NCI-H1092 treated with DMSO at 0.1 percent for 48 hours (cell line): ENCODE measurements at regions not wholly inside any gene's neighbourhood (a gene's known extent, or its start where the extent isn't known, plus 50 kb on each side); places are given as distances from the start of the nearest gene placed in this dataset.
"Not testable (repeated sequence)": the region's sequence is repeated elsewhere in the genome, so short reads cannot be mapped to it uniquely, and the experiment has no call there.

Experiments
- DNase-seq: peaks from one replicate; lab custom pipeline; 2025; lab: John Stamatoyannopoulos, UW

DNA sequence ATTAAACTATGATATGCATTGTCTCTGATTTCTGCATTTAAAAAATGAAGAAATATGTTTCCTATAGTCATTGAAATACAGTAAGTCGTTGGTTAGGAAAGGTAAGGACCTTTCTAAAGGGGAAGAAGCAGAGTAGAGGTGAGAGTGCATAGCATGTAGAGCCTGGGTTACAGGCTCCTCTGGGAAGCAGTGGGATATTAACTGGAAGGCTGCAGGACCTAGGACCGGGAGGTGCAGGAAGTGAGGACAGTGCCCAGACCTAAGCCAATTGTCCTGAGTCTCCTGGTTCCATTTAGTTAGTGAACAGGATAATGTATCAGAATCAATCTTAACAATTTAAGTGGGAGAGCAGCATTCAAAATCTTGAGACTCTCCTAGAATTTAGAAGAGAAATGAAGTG lies 237.1 kb upstream of the NUDT6 start:
- DNase-seq: no peak

DNA sequence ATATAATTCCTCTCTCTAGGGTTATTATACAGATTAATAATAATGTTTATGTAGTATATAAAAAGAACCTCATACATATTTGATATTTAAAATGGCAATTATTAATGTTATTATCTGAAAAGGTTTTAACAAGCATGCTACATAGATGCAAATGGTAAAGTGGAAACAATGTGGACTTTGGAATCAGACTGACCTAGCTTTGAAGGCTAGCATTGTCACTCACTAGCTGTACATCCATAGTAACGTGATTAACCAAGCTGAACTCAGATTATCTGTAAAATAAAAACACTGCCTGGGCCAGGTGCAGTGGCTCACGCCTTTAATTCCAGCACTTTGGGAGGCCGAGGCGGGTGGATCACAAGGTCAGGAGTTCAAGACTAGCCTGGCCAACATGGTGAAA lies 233.7 kb upstream of the SPRY1 start:
- DNase-seq: no peak

DNA sequence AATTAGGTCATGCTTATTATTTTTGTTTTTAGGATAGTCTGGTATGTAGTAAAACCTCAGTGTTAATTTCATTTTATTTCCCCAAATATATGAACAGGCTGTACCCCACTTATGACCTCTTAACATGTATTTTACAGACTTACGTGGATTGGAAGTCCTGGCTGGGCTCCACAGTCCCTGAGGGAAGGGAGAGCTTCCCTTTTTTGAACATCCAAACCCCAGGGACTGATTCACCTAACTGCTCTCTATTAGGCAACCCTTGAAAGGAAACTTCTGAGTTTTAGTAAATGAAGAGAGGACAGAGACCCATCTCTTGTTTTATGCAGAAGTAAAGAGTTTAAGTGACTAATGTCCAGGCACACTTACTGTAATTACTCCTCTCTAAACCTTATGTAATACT lies 233.1 kb upstream of the SPRY1 start:
- DNase-seq: no peak

DNA sequence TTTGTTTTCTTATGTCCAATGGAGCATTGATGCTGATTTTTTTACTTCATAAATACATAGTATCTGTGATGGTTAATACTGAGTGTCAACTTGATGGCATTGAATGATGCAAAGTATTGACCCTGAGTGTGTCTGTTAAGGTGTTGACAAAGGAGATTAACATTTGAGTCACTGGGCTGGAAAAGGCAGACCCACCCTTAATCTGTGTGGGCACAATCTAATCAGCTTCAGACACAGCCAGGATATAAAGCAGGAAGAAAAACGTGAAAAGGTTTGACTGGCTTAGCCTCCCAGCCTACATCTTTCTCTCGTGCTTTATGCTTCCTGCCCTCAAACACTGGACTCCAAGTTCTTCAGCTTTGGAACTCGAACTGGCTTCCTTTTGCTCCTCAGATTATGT lies 230.6 kb upstream of the SPRY1 start:
- DNase-seq: no peak

DNA sequence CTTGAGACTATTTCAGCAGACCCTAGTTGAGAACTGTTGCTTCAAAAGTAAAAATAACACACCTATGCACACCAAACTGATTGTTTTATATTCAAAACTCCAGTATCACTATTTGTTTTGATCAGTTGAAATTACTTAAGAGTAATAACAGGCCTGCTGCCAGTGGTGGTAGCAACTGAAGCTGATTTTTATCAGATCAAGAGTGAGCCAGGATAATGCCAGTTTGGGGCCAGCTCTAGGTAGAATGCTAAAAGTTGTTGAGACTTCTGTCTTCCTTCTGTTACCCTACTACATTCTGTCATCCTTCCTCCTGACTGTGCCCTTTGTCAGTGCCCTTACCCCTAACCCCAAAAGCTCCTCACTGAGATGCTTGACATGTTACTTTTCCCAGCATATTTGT lies 228.7 kb upstream of the SPRY1 start:
- DNase-seq: no peak

DNA sequence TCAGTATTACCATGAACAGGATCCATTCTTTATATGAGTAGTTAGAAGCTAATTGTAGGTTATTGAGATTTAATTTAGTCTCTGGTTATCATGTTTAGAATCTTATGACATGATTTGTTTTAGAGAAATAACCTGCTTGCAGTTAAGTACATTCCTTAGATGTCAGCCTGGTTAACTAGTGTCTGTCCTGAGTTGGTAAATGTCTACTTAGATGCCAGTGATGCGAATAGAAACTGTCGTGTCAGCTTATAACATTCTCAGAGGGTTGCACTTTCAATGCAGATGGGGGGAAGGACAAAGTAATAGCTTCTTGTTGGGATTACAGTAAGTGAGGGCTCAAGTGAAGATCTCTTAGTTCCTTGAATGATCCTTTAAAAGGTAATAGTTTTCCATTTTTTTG lies 227.8 kb upstream of the SPRY1 start:
- no peak for DNase-seq

DNA sequence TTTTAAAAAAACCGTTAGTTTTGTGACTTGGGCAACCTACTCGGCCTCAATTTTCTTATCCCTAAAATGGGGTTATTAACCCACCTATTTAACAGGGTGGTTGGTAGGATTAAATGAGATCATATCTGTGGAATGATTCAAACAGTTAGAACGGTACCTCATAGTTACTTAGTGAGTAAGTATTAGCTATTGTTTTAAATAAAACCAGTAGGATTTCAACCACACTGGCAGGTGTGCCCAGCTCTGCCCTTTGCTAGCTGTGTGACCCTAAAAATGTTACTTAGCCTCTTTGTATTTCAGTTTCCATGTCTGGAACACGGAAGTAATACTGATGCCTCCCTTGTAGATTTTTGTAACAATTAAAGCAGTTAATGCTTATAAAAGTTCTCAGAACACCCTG lies 225.8 kb upstream of the SPRY1 start:
- no peak for DNase-seq

DNA sequence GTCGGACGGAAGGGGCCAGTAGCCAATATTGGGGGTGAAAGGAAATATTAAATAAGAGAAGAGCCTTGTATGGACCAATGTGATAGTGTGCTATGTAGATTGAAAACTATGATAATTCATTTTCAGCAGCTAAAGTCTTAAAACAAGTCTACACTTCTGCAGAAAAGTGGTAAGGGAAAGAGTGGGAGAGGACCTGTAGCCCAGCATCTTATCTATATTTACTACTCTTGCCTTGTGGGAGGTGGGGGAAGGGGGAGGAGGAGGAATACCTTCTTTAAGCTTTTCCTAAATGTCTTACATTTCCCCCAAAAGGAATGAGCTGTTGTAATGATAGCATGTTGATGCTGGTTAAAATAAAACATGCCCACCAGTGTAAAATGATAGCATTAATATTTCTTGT lies 220.0 kb upstream of the SPRY1 start:
- no peak for DNase-seq

DNA sequence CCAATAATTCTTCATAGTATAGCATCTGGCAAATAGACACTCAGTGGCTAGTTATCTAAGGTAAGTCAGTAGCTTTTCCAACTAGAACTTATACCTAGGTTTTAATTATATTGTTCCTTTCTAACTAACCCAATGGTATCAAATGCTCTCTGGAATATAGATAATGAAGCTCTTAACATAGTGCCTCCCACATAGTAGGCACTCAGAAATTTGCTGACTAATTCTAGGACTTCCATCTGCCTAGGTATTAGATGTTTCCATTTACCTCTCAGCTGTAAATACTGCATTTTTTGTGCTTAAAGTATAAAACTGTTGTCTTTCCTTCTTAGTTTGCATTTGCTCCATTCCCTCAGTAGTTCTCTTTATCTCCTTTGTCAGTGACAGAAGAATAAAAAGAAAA lies 214.3 kb upstream of the SPRY1 start:
- DNase-seq: no peak

DNA sequence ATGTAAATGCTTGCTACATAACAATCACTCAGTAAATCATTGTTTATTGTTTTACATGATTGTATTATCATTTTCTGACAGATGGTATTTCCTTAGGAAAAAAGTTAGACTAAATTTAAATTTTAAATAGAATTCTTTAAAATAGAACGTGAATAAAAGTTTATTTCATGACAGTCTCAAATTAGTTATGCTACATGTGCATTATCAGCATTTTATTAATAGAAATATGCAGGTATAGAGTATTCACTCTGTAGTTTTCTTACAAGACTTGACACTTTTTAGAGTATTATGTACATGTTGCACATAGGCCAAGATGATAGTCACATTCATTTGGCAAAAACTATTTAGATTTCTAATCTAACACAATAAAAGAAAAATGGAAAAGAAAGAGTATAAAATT lies 213.3 kb upstream of the SPRY1 start:
- DNase-seq: no peak

DNA sequence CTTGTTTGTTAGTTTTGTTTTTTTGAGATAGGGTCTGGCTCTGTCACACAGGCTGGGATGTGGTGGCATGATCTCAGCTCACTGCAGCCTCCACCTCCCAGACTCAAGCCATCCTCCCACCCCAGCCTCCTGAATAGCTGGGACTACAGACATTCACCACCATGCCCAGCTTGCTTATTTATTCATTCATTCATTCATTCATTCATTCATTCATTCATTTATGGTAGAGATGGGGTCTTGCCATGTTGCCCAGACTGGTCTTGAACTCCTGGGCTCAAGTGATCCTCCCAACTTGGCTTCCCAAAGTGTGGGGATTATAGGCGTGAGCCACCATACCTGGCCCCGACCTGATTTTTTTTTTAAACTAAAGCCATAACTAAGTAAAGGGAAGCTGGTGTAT lies 212.8 kb upstream of the SPRY1 start:
- not testable (repeated sequence) for DNase-seq

DNA sequence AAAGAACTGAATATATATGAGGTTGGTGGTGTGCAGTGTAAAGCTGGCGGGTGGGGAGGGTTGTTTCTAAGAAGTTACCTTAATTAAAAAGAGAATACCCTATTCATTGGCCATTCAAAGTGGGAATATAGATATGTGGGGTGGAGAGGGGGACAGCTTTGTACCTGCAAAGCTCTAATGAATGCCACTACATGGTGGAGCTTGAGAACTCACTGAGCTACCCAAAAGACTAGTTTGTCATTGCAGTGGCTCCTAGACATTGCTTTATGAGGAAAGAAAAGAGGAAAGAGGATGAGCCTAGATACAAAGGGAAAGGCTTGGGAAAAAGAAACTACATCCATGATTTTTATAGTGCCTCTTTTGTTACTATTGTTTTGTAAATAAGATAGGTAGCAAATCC lies 209.9 kb upstream of the SPRY1 start:
- no peak for DNase-seq

DNA sequence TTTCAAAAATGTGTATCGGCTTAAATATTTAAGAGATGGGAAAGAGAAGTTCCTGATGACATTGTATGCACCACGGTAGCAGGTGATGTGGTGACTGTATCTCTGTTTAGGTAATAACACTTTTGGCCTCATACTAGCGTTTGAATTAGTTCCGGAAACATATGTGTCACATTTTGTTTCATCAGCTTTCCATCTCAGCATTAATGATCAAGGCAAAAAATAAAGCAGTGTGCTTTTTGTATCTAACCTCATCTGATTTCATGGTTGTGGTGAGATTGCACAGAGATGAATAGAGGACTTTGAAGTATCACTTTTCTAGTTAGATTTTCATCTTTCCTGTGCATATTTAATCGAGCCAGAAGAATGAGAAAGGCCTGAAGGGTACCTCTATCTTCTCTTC lies 206.4 kb upstream of the SPRY1 start:
- no peak for DNase-seq

DNA sequence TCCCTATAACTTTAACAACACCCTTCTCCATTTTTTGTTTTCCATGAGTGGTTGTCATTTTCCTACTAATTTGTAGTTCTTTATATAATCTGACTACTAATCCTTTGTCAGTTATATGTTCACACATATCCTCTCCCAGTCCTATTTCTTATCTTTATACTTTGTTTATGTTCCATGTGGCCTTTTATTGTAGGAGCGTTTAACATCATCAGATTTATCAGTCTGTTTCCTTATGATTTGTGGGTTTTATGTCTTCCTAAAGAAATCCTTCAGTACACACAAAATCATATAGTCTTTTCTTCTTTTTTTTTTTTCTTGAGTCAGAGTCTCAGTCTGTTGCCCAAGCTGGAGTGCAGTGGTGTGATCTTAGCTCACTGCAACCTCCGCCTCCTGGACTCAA lies 204.9 kb upstream of the SPRY1 start:
- DNase-seq: no peak

DNA sequence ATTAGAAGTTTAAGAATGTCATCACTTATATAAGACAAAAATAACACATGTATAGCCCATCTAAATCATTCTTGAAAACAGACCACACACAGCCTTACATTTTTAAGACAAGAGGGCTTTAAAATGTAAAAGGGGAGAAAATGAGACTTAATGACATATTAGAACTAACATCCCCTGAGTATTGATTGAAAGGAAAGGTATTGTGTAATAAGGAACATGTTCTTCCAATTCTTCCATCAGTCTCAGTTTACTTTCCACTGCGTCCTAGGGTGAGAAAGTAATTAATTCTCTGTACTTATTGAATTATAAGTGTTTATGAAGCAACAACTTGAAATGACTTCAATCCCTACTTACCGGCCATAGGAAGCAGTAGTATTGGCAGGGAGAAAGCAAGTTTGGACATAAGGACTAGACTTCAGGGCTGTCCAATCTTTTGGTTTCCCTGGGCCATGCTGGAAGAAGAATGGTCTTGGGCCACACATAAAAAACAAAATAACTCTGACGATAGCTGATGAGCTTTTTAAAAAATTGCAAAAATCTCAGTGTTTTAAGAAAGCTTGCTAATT lies 202.7 kb upstream of the SPRY1 start:
- DNase-seq: no peak

DNA sequence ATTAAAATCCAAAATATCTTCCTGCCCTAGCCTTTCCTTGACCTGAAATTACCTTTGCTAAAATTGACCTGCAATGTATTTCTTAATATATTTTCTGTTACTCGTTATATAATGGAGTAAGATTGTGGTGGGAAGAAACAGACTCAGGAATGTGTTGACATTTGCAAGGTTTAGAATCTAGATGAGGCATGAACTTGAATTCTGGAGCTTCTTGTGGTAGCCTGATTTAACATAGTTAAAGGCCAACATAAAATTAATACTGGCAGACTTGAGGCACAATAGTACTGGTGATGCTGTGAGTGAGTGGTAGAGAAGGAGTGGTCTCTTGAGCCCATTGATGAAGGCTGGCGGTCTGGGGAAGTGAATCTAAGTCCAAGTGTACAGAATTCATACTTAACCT lies 197.9 kb upstream of the SPRY1 start:
- no peak for DNase-seq

DNA sequence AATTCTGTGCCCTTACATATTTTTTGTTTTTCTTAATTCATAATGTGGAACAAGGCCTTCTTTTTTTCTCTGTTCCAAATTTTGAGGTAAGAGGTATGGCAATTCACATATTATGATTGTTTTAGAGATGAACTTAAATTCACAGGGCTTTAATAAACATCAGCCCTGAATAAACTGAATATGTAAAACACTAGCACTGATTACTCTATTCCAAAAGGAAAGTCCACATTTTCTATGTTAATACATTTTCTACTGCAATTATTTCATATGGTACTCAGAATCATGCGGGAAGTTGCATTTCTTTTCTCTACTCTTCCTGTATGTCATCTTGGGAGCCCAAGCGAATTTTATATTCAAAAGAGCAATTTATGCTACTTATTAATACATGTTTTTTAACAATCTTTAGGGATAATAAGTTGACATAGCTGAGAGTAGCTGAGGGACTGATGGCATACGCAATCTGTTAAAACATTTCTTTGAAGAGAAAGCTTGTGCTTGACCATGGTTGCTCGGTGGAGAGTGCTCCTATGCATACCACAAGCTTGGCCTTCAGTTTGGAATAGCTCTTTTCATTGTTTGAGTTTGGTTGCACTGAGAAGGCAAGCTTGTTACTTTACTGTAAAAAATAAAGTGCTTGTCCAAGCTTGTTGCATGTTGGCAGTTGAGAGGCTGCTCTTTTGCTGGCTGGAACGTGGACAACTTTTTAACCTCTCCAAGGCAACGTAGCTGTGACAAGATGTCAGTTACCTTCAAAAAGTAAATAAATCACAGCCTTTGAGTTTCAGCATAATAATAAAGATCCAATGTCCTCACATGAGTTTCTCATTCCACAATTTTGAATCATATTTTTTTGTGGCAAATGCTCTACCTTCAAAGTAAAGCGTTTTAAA lies 196.3 kb upstream of the SPRY1 start:
- no peak for DNase-seq

DNA sequence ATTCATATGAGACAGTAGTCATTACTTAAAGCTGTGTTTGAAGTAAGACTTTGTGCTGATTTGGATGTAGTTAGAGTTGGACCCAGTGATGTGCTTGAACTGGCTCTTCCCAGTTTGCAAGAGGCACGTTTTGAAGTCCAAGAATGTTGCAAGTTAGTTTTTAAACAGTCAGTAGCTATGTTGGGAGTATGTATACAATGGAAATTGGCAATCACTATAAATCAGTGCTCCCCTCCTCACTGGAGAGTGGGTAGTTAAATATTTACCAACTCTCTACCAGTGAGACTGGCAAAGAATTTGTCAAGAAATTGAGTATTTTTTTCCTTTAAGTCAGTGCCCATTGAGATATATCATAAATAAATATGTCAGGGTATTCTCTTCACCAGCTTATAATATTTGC lies 191.9 kb upstream of the SPRY1 start:
- DNase-seq: no peak

DNA sequence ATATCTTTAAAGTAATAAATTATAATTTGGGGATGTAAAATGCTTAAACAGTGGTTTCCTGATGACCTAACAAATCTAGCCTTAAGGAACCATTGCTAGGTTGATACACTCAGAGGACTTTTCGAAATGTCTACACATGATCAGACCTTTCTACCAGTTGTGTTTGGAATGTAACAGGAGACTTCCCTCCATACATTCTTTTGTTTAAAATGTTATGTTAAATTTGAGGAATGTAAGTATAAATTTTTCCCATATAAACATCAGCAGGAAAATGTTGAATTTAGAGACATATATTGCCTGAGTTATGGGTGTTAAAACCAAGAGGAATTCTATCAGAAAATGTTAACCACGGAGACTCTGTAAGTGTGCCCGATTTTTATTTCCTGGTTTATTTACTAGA lies 190.6 kb upstream of the SPRY1 start:
- no peak for DNase-seq

DNA sequence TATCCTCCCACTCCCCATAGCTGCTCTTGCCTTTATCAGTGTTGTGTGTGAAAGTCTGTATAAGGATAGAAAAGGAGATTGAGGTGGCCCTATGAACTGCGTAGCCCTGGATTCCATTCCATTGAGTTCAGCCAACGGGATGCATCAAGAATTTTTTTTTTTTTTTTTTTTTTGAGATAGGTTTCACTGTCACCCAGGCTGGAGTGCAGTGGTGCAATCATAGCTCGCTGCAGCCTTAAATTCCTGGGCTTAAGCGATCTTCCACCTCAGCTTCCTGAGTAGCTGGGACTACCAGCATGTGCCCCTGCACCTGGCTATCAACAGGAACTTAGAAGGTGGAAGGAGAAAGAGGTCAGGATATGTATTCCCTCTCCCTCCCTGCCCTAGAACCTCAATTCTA lies 187.2 kb upstream of the SPRY1 start:
- DNase-seq: no peak

DNA sequence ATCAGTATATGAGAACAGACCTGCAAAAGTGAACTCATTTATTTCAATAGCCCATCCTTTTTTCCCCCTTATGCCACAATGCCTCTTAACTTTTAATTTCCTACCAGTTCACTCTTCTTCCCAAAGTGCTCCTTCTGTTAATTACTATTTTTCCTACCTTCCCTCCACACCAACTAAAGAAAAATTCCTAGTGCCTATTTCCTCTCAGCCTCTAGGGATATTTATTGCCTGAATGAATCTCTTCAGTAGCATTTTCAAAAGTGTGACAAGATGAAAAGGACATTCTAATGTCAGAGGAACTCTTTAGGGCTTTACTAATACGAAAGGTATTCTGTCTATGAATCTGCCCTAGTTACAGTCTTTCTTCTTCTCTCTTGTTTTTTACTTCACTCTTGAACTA lies 181.1 kb upstream of the SPRY1 start:
- no peak for DNase-seq

DNA sequence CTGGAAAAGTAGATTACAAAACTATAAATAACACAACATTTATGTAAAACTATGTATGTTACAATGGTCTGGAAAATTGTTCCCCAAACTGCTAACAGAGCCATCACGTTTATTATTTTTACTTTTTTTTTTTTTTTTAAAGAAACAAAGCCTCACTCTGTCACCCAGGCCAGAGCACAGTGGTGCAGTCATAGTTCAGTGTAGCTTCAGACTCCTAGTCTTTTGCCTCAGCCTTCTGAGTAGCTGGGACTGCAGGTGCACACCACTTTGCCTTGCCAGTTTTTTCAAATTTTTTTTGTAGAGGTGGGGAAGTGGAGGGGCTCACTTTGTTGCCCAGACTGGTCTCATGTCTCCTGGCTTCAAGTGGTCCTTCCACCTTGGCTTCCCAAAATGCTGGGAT lies 180.1 kb upstream of the SPRY1 start:
- no peak for DNase-seq

DNA sequence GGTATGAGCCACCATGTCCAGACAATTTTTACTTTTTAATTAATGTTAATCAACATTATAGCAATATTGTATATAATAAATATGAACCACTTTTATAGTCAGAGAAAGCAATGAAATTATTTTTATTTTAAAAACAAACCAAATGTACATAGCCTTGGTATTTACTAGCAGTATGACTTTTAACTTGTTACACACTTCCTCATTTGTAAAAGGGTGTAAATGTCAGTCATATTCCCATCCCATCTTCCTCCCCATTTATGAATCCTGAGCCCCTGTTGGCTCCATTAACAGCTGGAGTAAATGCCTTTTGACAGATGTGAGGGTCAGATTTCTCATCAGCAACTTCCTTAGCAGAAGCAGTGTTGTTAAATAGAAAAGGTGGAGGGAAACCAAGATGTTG lies 179.6 kb upstream of the SPRY1 start:
- DNase-seq: no peak

DNA sequence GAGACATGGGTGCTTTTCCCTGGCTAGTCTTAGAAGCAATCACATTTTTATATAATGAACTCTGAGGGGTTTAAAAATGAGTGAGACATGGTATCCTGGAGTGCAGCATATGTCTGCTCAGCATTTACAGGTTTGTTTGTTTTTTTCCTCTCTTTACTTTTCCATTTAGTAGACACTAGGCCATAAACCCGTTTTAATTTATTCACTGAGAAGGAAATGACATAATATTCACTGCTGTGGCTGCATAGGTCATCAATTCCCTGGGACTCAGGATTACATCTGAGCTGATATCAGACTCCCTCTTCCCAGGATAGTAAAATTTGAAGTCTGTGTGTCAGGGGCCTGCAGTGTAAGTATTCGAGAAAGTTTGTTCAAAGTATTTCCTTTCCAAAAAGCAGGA lies 178.9 kb upstream of the SPRY1 start:
- no peak for DNase-seq
